ENCODE measurements at regions not wholly inside any gene's neighbourhood (a gene's known extent, or its start where the extent isn't known, plus 50 kb on each side); places are given as distances from the start of the nearest gene placed in this dataset.

GRCh38 chr18:26689226-26689879, 141.0 kb upstream of the KCTD1 start:
- no peak for FAIRE-seq

GRCh38 chr18:26686532-26686931, 138.2 kb upstream of the KCTD1 start:
- Histone ChIP-seq H3K27me3 (no peaks in the 10 kb centered on the region), H3K4me1 (no peaks in the 10 kb centered on the region), H3K9me3 (no peaks in the 10 kb centered on the region), H3K36me3 (no peaks in the 10 kb centered on the region), H3K4me3 (no peak overlapping the region), H3K27ac (no peak overlapping the region)
- 46 to 49% methylated on average over 3 of the region's 3 CpGs for WGBS, 2 donors
- ATAC-seq (no peak), FAIRE-seq (no peak), DNase-seq (no peak)
- no peak for TF ChIP-seq CTCF (IDR thresholded peaks at IDR 0.05)
- intact Hi-C loops (cut with DNase I): loop anchor here in 1 of 3 donors (10.0 kb wide), 1 partner anchor 188 kb away; no protein-coding TSS in a partner anchor

More at GRCh38 chr18:26689226-26689879, 141.0 kb upstream of the KCTD1 start:
- Histone ChIP-seq H3K4me1 (no peaks in the 10 kb centered on the region), H3K9me3 (no peaks in the 10 kb centered on the region), H3K4me3 (no peak overlapping the region), H3K27ac (no peak overlapping the region), H3K27me3 (no peaks in the 10 kb centered on the region), H3K36me3 (no peaks in the 10 kb centered on the region)
- no peak for DNase-seq
- TF ChIP-seq CTCF (IDR thresholded peaks at IDR 0.05): no peak
- ATAC-seq: no peak
- intact Hi-C loops (cut with DNase I): loop anchor here in 1 of 3 donors (10.0 kb wide), 1 partner anchor 185 kb away; no protein-coding TSS in a partner anchor
- 42% methylated on average over 7 of the region's 7 CpGs for WGBS, 2 donors

GRCh38 chr18:26685438-26686157, 137.2 kb upstream of the KCTD1 start:
- intact Hi-C loops (cut with DNase I): loop anchor here in 1 of 3 donors (10.0 kb wide), 1 partner anchor 189 kb away; no protein-coding TSS in a partner anchor
- WGBS, 2 donors: 68 to 74% methylated on average over 5 of the region's 5 CpGs
- Histone ChIP-seq H3K4me1 (no peaks in the 10 kb centered on the region), H3K4me3 (no peak overlapping the region), H3K27me3 (no peaks in the 10 kb centered on the region), H3K9me3 (no peaks in the 10 kb centered on the region), H3K27ac (no peak overlapping the region), H3K36me3 (no peaks in the 10 kb centered on the region)
- no peak for DNase-seq
- no peak for ATAC-seq
- FAIRE-seq: no peak
- TF ChIP-seq CTCF (IDR thresholded peaks at IDR 0.05): no peak

- intact Hi-C loops (cut with DNase I): no loop called here
- no peak overlapping the region for H3K27ac ChIP-seq
- no peak overlapping the region for H3K4me3 ChIP-seq
- no peak for ATAC-seq
- 88 to 92% methylated on average over 1 of the region's 1 CpG for WGBS, 2 donors
- TF ChIP-seq CTCF (IDR thresholded peaks at IDR 0.05): no peak
- FAIRE-seq: no peak
- H3K4me1 ChIP-seq: no peaks in the 10 kb centered on the region
- H3K27me3 ChIP-seq: no peaks in the 10 kb centered on the region
- no peaks in the 10 kb centered on the region for H3K36me3 ChIP-seq
- DNase-seq: no peak
- no peaks in the 10 kb centered on the region for H3K9me3 ChIP-seq
These were observed 129.6 kb upstream of the KCTD1 start for GRCh38 chr18:26677957-26678356.

- H3K9me3 ChIP-seq: no peaks in the 10 kb centered on the region
- peaks cover 0 to 6% (median 0%) of the 10 kb centered on the region in 4 donors for H3K27me3 ChIP-seq
- no peaks in the 10 kb centered on the region for H3K36me3 ChIP-seq
- H3K4me3 ChIP-seq: no peak overlapping the region
- DNase-seq (no peak), FAIRE-seq (no peak), ATAC-seq (no peak)
- no peak overlapping the region for H3K27ac ChIP-seq
- 60 to 65% methylated on average over 2 of the region's 2 CpGs for WGBS, 2 donors
- TF ChIP-seq CTCF (IDR thresholded peaks at IDR 0.05): no peak
- no peaks in the 10 kb centered on the region for H3K4me1 ChIP-seq
- intact Hi-C loops (cut with DNase I): loop anchor here in 1 of 3 donors (10.0 kb wide), 1 partner anchor 88 kb away; no protein-coding TSS in a partner anchor
These were observed 118.7 kb upstream of the KCTD1 start for GRCh38 chr18:26667046-26667445.

All from pancreas (tissue), 10 donors.